ENCODE measurements at regions not wholly inside any gene's neighbourhood (a gene's known extent, or its start where the extent isn't known, plus 50 kb on each side); places are given as distances from the start of the nearest gene placed in this dataset.

DNA sequence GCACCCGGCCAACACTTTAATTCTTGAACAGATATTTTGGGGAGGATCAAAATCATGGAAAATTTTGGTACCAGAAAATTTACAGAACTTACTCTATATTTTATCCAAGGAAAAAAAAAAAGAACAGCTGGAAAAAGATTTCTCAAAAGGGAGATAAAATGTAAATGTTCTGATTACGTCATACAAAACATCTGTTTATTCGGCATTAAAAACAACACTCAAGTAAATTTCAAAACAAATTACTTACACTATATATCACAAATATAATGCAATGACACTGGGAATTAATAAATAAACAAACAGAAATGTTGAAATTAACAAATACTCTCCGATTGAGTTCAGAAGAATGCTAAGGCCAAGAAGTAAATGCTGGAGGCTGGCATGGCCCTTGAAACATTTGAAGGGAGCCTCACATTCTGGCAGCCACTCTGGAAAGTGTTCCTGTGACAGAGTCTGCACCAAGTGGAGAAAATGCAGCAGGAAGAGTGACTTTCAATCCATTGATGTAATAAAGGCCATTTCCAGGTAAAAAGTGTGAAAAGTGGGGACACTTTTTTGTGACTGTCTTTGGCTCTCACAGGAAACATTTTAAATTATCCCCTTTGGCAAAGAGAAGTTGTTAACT lies 486.0 kb upstream of the CTSO start:
- H3K27me3 ChIP-seq (ENCODE audit: insufficient read depth, low read length, poor library complexity): no peaks in the 10 kb centered on the region
- no peaks in the 10 kb centered on the region for H3K79me2 ChIP-seq (ENCODE audit: insufficient read depth, low read length)
- H3K4me3 ChIP-seq (ENCODE audit: low read depth in 1 of 2, low read length in 2 of 2): no peak overlapping the region
- ATAC-seq (ENCODE audit: insufficient read depth, low read depth): no peak
- H3K36me3 ChIP-seq (ENCODE audit: insufficient read depth, low read length): no peaks in the 10 kb centered on the region
- DNase-seq: no peak
- no peak overlapping the region for H3K9ac ChIP-seq (ENCODE audit: low read depth, low read length)
- TF ChIP-seq EZH2 (IDR thresholded peaks at IDR 0.05; ENCODE audit: borderline replicate concordance, low read depth, low read length, severe bottlenecking): no peak
- no peak for TF ChIP-seq CTCF (IDR thresholded peaks at IDR 0.05; ENCODE audit: borderline replicate concordance, extremely low read depth, low read length, poor library complexity, severe bottlenecking)
- no peak overlapping the region for H3K4me2 ChIP-seq (ENCODE audit: insufficient read depth, low read length)
- no peaks in the 10 kb centered on the region for H3K4me1 ChIP-seq (ENCODE audit: insufficient read depth, low read length)
- H3K9me3 ChIP-seq (ENCODE audit: insufficient read depth, low read length, severe bottlenecking): no peaks in the 10 kb centered on the region
- no peak overlapping the region for H2AFZ ChIP-seq (ENCODE audit: low read depth, low read length)
- no peaks in the 10 kb centered on the region for H4K20me1 ChIP-seq (ENCODE audit: insufficient read depth, low read length)
- no peak overlapping the region for H3K27ac ChIP-seq (ENCODE audit: low read length)

DNA sequence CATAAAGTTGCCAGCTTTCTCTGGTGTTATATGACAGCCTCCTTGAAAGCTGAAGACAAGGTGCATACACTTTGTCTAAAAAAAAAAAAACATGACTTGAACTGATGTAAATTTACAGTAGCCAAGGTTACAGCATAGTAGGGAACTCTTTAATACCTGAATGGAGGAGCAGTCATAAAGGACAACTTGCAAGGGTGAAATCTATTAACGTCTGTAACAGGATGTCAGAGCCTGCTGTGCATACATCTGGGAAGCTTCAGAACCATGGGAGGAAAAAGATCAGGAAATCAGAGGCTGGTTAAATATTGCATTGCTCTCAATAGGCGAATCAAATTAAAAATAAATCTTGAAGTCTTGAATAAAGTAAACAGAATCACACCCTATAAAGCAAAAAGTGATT lies 484.0 kb upstream of the CTSO start:
- Histone ChIP-seq H3K9me3 (ENCODE audit: insufficient read depth, low read length, severe bottlenecking) (no peaks in the 10 kb centered on the region), H3K27me3 (ENCODE audit: insufficient read depth, low read length, poor library complexity) (no peaks in the 10 kb centered on the region), H3K4me3 (ENCODE audit: low read depth in 1 of 2, low read length in 2 of 2) (no peak overlapping the region), H3K9ac (ENCODE audit: low read depth, low read length) (no peak overlapping the region), H3K79me2 (ENCODE audit: insufficient read depth, low read length) (no peaks in the 10 kb centered on the region), H3K36me3 (ENCODE audit: insufficient read depth, low read length) (no peaks in the 10 kb centered on the region), H3K4me2 (ENCODE audit: insufficient read depth, low read length) (no peak overlapping the region), H4K20me1 (ENCODE audit: insufficient read depth, low read length) (no peaks in the 10 kb centered on the region), H3K27ac (ENCODE audit: low read length) (no peak overlapping the region), H3K4me1 (ENCODE audit: insufficient read depth, low read length) (no peaks in the 10 kb centered on the region), H2AFZ (ENCODE audit: low read depth, low read length) (no peak overlapping the region)
- ATAC-seq (ENCODE audit: insufficient read depth, low read depth): no peak
- no peak for TF ChIP-seq CTCF (IDR thresholded peaks at IDR 0.05; ENCODE audit: borderline replicate concordance, extremely low read depth, low read length, poor library complexity, severe bottlenecking)
- no peak for TF ChIP-seq EZH2 (IDR thresholded peaks at IDR 0.05; ENCODE audit: borderline replicate concordance, low read depth, low read length, severe bottlenecking)
- DNase-seq: no peak

DNA sequence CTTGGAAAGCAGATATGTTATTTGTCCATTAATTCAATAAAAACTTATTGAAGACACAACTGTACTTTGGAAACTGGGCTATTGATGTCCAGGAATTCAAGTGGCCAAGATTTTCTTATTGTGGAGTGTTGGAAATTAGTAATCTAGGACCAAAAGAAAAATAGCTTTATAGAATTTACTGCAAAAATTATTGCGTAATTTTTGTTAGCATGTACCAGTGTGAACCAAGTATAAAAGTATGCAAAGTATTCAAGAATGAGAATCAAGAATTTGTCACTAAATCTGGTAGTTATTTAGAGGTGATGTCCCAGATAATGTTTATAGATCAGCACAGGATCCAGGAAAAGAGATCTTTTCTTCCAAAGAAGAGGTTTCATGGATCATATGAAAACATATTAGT lies 468.9 kb upstream of the CTSO start:
- Histone ChIP-seq H3K9ac (ENCODE audit: low read depth, low read length) (no peak overlapping the region), H2AFZ (ENCODE audit: low read depth, low read length) (no peak overlapping the region), H4K20me1 (ENCODE audit: insufficient read depth, low read length) (no peaks in the 10 kb centered on the region), H3K27me3 (ENCODE audit: insufficient read depth, low read length, poor library complexity) (no peaks in the 10 kb centered on the region), H3K9me3 (ENCODE audit: insufficient read depth, low read length, severe bottlenecking) (peaks cover under 1% of the 10 kb centered on the region), H3K4me1 (ENCODE audit: insufficient read depth, low read length) (no peaks in the 10 kb centered on the region), H3K4me2 (ENCODE audit: insufficient read depth, low read length) (no peak overlapping the region), H3K4me3 (ENCODE audit: low read depth in 1 of 2, low read length in 2 of 2) (no peak overlapping the region), H3K36me3 (ENCODE audit: insufficient read depth, low read length) (no peaks in the 10 kb centered on the region), H3K27ac (ENCODE audit: low read length) (no peak overlapping the region), H3K79me2 (ENCODE audit: insufficient read depth, low read length) (no peaks in the 10 kb centered on the region)
- ATAC-seq (ENCODE audit: insufficient read depth, low read depth) (no peak), DNase-seq (no peak)
- TF ChIP-seq CTCF (IDR thresholded peaks at IDR 0.05; ENCODE audit: borderline replicate concordance, extremely low read depth, low read length, poor library complexity, severe bottlenecking): no peak
- no peak for TF ChIP-seq EZH2 (IDR thresholded peaks at IDR 0.05; ENCODE audit: borderline replicate concordance, low read depth, low read length, severe bottlenecking)
